Stimulated activated CD4-positive, alpha-beta T cell treated with anti-CD3 and anti-CD28 coated beads, Interleukin-15, amount 100 ng/mL, for 24 hours (primary cell): ENCODE measurements at regions not wholly inside any gene's neighbourhood (a gene's known extent, or its start where the extent isn't known, plus 50 kb on each side); places are given as distances from the start of the nearest gene placed in this dataset.

Experiments
- DNase-seq: peaks from one replicate; pipeline ENCODE4 v3.0.0-alpha.2; 2020

DNA sequence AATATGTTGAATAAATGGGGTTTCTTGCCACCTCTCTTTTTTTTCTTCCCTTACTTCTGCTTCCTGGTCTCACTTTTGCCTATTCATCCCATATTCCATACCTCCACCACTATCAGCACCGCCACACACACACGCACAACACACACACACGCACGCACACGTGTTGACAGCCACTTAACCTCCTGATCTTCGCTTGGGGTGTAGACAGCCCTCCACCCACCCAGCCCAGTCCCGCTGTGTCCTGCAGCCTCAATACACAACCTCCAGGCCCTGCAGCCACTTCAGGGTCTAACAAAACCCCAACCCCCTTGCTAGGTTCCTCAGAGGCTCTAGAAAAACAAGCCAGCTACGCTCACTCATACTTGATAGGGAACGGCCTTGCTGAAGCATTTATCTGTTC, 72.3 kb downstream of the LINC00237 start:
- no peak for DNase-seq

DNA sequence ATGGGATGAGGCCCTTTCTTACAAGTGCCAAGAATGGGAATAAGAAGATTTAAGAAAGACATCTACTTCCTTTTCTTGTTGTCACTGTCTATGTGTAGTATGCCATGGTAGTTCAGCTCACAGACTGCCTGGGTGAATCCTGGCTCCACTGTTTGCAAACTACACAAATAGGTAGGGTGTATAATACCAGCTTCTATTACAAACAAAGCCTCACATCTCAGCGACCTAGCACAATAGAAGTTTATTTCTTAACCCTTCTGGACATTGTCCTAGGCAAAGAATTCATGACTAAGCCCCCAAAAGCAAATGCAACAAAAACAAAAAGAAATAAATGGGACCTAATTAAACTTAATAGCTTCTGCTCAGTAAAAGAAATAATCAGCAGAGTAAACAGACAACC, 74.5 kb downstream of the LINC00237 start:
- DNase-seq: no peak

DNA sequence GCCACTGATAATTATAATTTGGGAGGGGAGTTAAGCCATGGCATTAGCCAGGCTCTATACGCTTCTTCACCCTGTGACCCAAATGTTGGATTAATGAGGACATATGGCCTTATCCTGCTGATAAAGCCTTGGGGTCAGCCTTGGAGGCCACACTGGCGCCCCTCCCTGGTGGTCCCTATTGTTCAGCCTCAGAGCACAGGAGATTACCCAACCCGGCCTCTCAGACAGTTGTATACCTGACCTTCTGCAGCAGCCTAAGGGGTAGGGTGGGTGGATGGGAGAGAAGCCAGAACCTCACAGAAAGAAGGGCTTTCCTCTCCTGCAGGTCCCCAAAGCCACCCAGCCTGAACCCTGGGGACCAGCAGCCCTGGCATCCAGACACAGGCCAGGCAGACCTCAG, 76.8 kb downstream of the LINC00237 start:
- DNase-seq: no peak

DNA sequence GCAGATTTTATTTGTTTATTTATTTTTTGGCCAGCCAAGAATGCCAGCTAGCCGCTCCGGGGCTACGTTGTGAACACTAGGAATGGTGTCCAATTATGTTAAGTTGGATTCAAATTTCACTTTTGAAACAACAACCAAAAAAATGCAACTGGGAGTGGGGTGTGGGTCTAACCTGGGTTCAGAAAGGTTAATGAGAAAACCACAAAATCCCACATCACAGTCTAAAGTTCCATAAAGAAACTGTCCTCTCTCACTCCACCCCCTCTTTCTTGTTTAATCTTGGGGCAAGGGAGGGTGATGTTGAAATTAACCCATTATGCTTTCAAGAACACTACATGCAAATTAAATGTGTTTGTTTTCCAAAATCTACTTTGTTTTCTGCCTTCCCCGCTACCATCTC, 77.2 kb downstream of the LINC00237 start:
- DNase-seq: no peak

DNA sequence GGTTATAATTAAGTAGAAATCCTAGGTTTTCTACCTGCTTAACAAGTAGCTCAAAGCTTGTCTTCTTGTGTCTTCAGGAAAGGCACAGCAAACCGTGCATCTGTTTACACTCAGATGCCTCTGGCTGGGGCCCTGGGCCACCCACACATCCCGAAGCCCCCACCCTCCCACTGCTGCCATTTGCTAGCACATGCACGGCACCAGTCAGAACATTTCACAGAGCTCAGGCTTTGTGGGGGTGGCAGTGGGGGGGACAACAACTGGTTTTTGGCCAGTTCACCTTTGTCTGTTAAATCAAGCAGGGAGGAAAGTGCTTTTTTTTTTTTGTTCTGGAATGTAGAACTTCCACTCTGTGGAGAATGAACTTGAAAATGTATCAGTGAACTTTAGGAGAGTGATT, 77.7 kb downstream of the LINC00237 start:
- no peak for DNase-seq

DNA sequence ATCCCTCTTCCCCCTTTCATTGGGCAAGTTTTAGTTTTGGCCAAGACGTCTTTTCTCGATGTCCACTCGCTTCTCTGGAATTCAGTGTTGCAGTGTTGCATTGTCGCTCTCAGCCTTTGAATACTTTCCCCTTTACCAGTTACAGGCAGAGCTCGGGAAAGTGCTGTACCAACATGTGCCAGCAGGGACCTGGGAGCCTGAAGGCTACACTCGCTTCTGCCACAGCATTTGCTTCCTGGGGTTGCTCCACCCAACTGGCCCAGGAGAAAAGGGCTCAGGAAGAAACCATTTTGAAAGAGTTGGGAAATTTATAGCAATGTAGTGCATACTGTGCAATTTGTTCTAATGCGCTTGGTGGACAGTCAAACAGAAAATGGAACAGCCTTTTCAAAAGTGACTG, 78.6 kb downstream of the LINC00237 start:
- DNase-seq: no peak

DNA sequence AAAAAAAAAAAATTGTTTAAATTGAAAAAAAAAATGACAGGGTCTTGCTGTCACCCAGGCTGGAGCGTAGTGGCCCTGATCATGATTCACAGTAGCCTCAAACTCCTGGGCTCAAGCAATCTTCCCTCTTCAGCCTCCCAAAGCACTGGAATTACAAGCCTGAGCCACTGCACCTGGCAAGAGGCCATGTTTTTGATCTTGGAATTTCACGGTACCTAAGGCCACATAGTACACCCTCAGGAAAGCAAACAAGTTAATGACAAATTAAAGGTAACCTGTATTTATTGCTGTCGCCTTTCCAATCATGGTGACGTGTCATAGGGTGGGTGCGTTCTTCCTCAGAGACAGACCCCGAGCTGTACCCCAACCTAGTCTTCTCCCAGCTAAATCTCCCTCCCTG, 79.2 kb downstream of the LINC00237 start:
- no peak for DNase-seq

DNA sequence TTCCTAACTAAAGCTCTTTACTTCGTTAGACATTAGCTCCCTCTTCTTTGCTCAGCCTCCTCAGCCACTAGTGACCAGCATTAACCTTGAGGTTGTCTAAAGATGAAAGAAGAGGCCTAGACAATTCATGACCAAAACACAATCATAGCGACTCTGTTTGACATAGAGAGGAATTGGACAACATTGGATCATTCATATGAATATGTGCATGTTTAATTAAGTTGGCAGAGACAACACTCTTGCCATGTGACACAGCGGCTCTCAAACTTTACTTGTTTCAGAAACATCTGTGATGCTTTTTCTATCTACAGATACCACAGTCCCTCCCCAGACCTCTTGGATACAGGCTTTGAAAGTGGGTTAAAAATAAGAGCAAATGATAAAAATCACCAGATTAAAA, 81.7 kb downstream of the LINC00237 start:
- no peak for DNase-seq

DNA sequence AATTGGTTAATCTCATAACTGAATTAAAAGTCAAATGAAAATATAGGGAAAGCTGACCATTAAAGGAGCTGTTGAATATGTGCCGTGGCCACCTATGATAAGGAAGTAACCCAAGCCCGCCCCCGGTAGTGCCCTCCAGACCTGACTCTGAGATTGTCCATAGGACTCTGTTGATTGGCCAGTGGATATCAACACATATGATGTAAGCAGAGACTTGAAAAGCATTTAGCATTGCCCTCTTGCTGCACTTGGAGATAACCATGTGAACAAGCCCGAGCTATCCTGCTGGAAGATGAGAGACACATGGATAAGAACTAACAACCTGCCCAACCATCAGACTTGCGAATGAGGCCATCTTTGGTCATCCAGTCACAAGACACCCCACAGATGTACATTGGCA, 83.2 kb downstream of the LINC00237 start:
- DNase-seq: no peak

DNA sequence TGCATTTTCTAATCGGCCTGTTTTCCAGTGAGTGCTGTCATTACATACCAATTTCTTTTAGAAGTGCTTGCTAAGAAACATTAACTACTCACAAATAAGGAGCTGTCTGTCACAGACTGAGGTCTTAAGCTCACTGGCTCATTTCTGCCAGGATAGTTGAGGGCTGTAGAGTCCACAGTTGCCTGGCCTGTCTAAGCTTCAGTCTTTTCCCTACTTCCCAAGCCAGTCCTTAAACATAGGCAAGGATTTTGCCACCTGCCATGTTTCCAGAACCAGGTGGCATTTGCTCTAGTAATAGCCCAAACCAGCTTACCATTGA, 84.7 kb downstream of the LINC00237 start:
- DNase-seq: no peak

DNA sequence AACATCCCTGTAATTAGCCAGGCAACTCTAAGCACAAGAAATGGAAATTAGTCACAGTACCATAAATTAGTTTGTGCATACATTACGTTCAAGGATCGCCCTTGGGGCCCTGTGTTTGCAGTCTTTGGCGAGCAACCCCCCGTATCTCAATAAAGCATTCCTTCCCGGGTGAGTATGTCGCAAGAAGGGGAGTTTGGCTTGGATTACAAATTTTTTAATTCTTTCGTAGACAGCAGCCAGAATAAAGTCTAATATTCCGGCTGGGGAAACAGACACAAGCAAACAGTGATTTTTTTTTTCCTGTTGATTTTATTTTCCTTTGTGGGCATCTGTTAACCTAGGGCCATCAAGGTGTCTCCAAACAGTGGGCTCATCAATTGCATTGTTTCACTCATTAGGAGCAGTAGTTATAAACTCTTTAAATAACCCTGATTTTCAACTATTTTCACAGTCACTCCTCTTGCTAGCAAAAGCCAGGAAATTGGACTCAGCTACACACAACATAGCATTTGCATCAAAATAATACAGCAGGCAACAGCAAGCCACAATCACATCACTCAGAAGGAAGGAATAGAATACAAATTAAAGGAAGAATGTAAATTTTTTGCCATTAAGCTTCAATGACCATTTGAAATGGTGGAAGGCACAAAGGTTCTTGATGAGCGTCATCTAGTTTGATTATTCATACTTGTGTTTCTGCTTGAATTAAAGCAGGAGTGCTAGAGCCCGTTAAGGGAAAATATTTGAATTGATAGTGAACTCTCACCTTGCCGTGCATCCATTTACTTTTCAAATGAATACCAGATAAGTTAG, 85.3 kb downstream of the LINC00237 start:
- no peak for DNase-seq

DNA sequence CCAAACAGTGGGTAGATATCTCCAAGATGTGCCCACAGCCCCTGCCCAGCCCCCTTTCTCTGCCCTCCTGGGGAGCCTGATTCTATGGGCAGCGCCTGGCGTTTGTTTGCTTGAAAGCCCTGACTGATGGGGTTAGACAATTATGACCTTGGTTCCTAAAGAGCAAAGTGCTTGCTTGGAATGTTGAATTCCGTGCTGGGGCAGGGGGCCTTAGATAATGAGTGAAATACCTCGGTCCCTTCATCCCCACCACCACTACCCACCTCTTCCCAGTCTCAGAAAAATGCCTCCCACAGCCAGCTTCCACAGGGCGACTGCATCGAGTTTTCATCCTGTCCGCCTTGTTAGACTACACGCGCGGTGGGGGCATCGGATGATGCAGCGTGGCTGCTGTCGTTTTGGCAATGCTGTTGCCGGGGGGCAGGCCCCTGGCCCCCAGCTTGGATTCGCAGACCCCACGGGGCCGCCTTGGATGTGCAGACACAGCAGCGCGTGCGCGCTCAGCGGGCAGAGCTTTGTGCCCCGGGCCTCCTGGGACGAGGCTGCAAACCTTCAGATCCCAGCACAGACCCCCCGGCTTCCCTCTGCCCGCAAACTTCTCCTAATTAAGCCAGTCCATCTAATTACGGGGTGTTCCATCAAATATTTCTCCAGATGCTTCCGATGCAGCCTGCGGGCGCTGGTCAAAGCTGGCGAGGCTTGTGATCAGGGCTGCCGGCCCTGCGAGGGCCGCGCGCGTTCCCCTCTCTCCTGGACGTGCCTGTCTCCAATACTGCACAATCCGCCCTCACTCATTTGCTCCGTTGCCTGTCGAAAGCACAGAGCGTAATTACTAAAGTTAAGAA, 86.1 kb downstream of the LINC00237 start:
- DNase-seq: no peak

DNA sequence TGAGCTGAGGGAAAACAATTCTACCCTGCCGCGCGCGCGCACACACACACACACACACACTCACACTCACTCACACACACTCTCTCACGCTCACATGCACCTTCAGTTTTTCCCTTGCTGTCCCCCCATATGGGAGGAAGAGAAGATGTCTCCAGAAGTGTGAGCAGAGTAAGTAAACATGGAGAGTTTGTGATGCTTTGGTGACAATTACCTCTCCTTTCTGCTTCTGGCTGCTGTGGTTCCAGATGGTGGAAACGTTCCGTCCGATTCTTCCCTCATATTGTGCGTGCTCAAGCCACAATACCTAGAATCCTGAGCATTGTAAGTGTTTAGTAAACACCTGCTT, 86.7 kb downstream of the LINC00237 start:
- DNase-seq: no peak

DNA sequence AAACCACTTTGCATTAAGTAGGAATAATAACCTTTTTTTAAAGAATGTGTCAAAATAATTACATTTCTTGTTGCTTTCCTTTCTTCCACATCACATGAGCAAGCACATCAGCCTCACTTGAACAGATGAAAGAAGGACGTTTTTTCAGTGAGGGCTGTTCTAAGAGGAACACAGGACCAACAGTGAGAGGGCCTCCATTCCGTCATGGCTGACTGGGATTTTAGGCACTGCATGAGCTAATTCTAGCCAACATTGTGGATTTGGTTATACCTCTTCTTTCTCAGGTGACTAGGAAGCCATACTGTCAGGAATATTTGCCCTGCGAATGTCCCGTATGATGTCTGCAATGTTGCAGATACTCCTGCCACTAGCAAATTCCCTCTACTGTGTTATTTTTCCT, 87.6 kb downstream of the LINC00237 start:
- no peak for DNase-seq

DNA sequence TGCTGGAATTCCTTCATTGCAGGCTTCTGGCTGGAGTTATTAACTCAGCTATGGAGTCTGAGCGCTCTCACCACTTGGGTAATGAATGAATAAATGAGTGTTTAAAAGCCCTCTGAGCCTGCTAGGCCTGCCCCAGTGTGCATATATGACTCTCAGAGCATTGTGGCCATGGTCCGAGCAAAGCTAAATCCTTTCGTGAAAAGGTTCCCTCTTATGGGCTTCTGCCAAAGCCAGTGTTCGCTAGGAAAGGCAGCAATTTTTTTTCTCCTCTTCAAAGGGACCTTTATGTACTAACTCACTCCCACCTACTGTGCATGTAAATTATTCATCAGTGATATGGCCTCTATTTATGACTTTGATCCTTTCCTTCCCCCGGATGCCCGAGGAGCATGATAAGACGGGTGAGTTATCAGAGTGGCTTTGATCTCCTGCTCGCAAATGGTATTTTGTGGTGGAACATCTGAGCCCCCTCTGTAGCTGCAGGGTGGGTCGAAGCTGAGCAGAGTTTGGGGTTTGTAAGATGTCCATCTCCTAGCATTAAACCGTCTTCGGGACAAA, 88.6 kb downstream of the LINC00237 start:
- no peak for DNase-seq

DNA sequence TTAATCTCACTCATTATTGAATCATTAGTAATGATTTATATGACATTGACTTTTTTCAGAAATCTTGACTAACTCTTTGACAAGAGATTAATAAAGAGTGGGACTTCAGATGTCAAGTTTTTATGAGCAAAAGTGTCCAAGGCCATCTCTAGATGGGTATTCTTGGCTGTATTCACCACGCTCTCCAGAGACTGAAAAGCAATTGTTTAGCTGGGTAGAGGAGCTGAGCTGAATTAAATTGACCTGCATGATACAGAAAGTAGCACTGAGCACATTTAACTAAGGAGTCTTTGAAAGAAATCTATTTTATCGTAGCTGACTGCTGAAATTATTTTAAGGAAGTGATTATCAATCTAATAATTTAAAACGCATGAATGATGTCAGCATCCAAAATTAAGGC, 89.4 kb downstream of the LINC00237 start:
- no peak for DNase-seq

DNA sequence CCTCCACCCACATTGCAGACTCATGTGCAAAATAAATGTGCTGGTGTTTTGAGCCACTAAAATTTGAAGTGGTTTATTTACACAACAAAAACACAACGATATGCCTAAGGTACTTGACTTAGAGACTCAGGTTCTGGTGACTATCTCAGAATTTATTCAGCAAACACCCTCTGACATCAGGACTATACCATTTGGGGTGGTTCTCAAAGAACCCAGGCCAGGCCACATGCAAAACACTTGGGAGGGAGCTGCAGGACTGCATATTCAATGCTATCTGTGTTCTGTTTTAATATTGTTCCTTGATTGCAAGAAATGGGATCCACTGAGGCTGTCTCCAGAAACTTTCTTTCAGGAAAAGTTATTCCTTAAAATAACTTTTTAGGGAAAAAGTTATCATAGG, 91.6 kb downstream of the LINC00237 start:
- no peak for DNase-seq

DNA sequence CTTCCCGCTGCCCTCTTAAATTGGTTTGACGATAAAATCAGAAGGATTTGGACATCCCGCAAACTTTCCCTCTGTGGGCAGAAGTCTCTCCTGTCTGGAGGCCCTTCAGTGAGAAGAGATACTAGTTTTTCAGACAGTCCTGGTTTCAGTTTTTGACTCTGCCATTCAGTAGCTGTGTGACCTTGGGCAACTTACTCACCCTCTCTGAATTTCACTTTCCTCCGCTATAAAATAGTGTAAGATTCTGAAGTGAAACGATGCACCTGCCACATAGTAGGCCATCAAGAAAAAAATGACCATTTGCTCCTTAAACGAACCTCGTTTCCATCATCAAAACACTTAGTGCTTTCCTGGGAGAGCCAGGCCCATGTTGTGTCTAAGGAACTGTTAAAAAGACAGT, 97.2 kb downstream of the LINC00237 start:
- no peak for DNase-seq

DNA sequence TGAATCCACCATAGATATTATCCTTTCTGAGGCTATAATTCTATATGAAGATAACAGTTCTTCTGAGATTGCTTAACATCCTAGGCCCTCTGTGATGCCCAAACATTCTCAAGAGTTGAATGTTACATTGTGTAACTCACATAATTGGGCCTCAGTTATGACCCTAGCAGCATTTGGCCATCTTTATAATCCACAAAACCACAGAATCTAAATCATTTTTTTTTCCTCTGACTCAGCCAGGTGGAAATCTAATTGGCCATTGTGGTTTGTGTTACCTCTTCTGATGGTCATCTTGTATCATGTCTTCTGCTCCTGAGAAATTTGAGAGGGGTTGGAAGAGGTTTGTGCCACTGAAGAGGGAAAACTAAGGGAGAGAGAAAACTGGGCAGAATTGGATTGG, 99.5 kb downstream of the LINC00237 start:
- DNase-seq: no peak

DNA sequence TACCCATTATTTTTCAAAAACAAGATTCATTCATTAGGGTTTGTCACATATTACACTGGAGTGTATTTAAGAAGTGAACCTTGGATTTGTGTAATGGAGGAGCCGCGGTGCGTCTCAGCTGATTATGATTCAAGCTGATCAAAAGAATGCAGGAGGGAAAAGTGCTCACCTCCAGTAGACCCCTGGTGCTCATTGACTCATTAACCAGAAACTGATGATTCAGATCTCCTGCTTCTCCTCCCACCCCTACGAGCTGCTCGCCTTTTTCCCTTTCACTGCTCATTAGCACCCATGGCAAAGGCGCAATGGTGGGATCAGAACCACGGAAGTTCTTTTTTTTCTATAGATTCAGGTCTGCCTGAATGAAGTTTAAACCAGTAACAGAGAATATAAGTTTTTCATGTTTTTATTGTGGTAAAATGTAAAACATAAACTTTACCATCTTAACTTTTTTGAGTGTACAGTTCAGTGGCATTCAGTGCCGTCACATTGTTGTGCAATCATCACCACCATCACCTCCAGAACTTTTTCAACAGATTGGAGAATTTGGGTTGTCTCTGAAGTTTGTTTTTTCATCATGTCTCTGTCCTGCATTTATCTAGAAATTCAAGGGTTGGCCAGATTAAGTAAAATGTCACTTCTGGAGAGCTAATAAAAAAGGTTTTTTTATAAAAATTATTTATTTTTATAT, 101.6 kb downstream of the LINC00237 start:
- DNase-seq: no peak

DNA sequence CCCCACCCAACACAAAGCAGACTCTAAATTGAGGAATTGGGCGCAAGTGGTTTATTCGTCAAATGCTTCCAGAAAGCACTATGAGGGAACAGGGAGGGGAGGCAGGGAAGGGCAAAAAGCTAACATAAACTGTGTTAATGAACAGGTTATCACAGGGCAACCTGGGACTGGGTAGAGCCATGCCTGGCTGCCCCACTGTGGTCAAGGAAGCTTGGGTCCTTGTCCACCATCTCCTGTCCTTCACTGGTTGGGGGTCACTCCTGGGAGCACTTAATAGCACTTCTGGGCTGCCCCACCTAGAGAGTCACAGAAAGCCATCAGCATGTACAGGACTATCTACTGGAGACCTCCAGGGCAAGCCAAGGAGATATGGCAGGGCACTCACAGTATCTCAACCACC, 102.3 kb downstream of the LINC00237 start:
- DNase-seq: no peak

DNA sequence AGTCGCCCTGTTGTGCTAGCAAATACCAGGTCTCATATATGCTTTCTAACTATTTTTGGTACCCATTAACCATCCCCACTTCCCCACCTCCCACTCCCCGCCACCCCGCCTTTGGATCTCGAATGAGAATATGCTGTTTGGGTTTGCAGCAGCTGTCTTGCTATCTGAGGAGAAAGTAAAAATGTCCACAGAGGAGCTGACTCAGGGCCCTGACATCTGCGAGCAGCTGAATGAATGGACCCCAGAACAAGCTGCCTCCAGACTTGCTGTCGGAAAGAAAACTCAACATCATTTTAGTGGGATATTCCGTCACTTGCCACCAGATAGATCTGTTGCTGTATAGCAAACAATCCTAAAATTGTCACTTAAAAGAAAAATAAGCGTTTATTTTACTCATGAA, 103.7 kb downstream of the LINC00237 start:
- no peak for DNase-seq

DNA sequence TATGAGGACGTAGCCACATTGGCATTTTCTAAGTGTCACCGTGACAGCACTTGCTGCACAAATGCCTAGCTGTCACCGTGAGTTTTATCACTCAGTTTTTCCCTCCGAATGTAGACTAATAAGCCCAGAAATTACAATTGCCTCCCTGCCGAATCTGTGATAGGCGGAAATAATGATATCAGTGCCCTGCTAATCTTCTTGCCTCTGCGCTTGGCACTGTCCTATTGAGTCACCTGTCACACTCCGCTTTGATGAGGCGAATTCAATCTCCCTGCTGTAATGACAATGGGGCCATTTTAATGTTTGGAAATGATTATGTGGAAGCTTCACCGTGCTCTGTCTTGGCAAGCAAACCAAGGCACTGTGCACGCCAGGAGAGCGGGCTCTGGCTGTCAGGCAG, 112.8 kb downstream of the LINC00237 start:
- DNase-seq: no peak
